DOHH2 (cell line): ENCODE measurements at regions not wholly inside any gene's neighbourhood (a gene's known extent, or its start where the extent isn't known, plus 50 kb on each side); places are given as distances from the start of the nearest gene placed in this dataset.

Experiments
- H3F3A ChIP-seq: fragments of 200-600 bp; sonication (generic), shearing (Covaris generic); 2 replicates; pipeline ENCODE4 v1.6.0; 2016; ENCODE audit warnings: antibody characterized with exemption, mild to moderate bottlenecking; ENCODE audit not compliant: control insufficient read depth, insufficient read depth
- H3K27ac ChIP-seq: fragments of 200-600 bp; sonication (generic); 2 replicates; pipeline ENCODE4 v1.5.1; 2014; ENCODE audit warnings: low read depth, mild to moderate bottlenecking, low read length, moderate library complexity
- H3K27me3 ChIP-seq: fragments of 200-600 bp; sonication (generic); 2 replicates; pipeline ENCODE4 v1.6.1; 2014; ENCODE audit warnings: mild to moderate bottlenecking, low read length, mixed read lengths; ENCODE audit not compliant: control insufficient read depth
- H3K36me3 ChIP-seq: fragments of 200-600 bp; sonication (generic); 2 replicates; pipeline ENCODE4 v1.6.1; 2014; ENCODE audit warnings: mild to moderate bottlenecking, low read length, moderate library complexity, mixed read lengths; ENCODE audit not compliant: control insufficient read depth
- H3K4me1 ChIP-seq: fragments of 200-600 bp; sonication (generic); 2 replicates; pipeline ENCODE4 v1.6.1; 2014; ENCODE audit warnings: mild to moderate bottlenecking, low read length, mixed read lengths; ENCODE audit not compliant: control insufficient read depth
- H3K4me2 ChIP-seq: fragments of 200-600 bp; sonication (generic); 2 replicates; pipeline ENCODE4 v1.6.0; 2014; ENCODE audit warnings: mild to moderate bottlenecking, low read length, moderate library complexity
- H3K4me3 ChIP-seq: fragments of 200-600 bp; sonication (generic); 2 replicates; pipeline ENCODE4 v1.5.1; 2014; ENCODE audit warnings: mild to moderate bottlenecking, low read length, mixed read lengths
- H3K79me2 ChIP-seq: fragments of 200-600 bp; sonication (generic); 2 replicates; pipeline ENCODE4 v1.6.1; 2014; ENCODE audit warnings: mild to moderate bottlenecking, low read length, mixed read lengths; ENCODE audit not compliant: control insufficient read depth
- H3K9me2 ChIP-seq: fragments of 200-600 bp; sonication (generic); replicated peaks from 2 replicates; pipeline ENCODE4 v1.6.1; 2014; ENCODE audit warnings: mild to moderate bottlenecking, low read length, mixed read lengths; ENCODE audit not compliant: control insufficient read depth
- H3K9me3 ChIP-seq: fragments of 200-600 bp; sonication (generic); 2 replicates; pipeline ENCODE4 v1.6.1; 2014; ENCODE audit warnings: antibody characterized with exemption, low read length, mixed read lengths; ENCODE audit not compliant: control insufficient read depth, insufficient read depth
- H4K20me1 ChIP-seq: fragments of 200-600 bp; sonication (generic); 2 replicates; pipeline ENCODE4 v1.6.0; 2014; ENCODE audit warnings: low read depth, mild to moderate bottlenecking, antibody characterized with exemption, low read length, moderate library complexity; ENCODE audit not compliant: control insufficient read depth, insufficient read depth
- CTCF ChIP-seq: fragments of 200-600 bp; sonication (generic); IDR thresholded peaks from one replicate; pipeline ENCODE4 v1.5.1; 2014; ENCODE audit warnings: antibody characterized with exemption, mild to moderate bottlenecking, low read depth, low read length; ENCODE audit not compliant: poor library complexity, severe bottlenecking
- EZH2phosphoT487 ChIP-seq: fragments of 200-600 bp; sonication (generic); IDR thresholded peaks from 2 replicates; pipeline ENCODE4 v1.6.1; 2017; ENCODE audit warnings: borderline replicate concordance, mild to moderate bottlenecking, antibody characterized with exemption, low read length, moderate library complexity, mixed read lengths

GRCh38 chr1:175894581-175894980 lies 151.2 kb upstream of the TNR start:
- no peak overlapping the region for H3K4me3 ChIP-seq
- no peaks in the 10 kb centered on the region for H3F3A ChIP-seq

GRCh38 chr1:175893192-175893591 lies 149.8 kb upstream of the TNR start:
- Histone ChIP-seq H3K4me1 (no peaks in the 10 kb centered on the region), H3K79me2 (no peaks in the 10 kb centered on the region), H3K4me2 (no peak overlapping the region), H3K36me3 (no peaks in the 10 kb centered on the region), H3K9me3 (no peaks in the 10 kb centered on the region), H3K27me3 (peaks cover 3% of the 10 kb centered on the region; the same call in 1 of the 2 replicates), H3F3A (no peaks in the 10 kb centered on the region), H3K27ac (no peak overlapping the region), H3K4me3 (no peak overlapping the region), H3K9me2 (no peaks in the 10 kb centered on the region), H4K20me1 (no peaks in the 10 kb centered on the region)
- no peak for TF ChIP-seq CTCF
- TF ChIP-seq EZH2phosphoT487 = no peak

More at GRCh38 chr1:175894581-175894980, 151.2 kb upstream of the TNR start:
- TF ChIP-seq EZH2phosphoT487 (no peak), CTCF (no peak)
- no peaks in the 10 kb centered on the region for H3K9me2 ChIP-seq
- H4K20me1 ChIP-seq = no peaks in the 10 kb centered on the region
- H3K4me1 ChIP-seq = no peaks in the 10 kb centered on the region
- no peak overlapping the region for H3K27ac ChIP-seq
- no peaks in the 10 kb centered on the region for H3K79me2 ChIP-seq
- no peak overlapping the region for H3K4me2 ChIP-seq
- H3K9me3 ChIP-seq = no peaks in the 10 kb centered on the region
- H3K36me3 ChIP-seq = no peaks in the 10 kb centered on the region
- no peaks in the 10 kb centered on the region for H3K27me3 ChIP-seq

- no peaks in the 10 kb centered on the region for H3F3A ChIP-seq
- H3K4me1 ChIP-seq = no peaks in the 10 kb centered on the region
- no peaks in the 10 kb centered on the region for H3K36me3 ChIP-seq
- TF ChIP-seq EZH2phosphoT487 = no peak
- TF ChIP-seq CTCF = no peak
- no peak overlapping the region for H3K4me3 ChIP-seq
- H3K27me3 ChIP-seq = peaks cover 3% of the 10 kb centered on the region; the same call in 1 of the 2 replicates
- H4K20me1 ChIP-seq = no peaks in the 10 kb centered on the region
- no peak overlapping the region for H3K4me2 ChIP-seq
- H3K79me2 ChIP-seq = no peaks in the 10 kb centered on the region
- H3K9me3 ChIP-seq = no peaks in the 10 kb centered on the region
- H3K9me2 ChIP-seq = no peaks in the 10 kb centered on the region
- H3K27ac ChIP-seq = no peak overlapping the region
These were observed 149.3 kb upstream of the TNR start for GRCh38 chr1:175892686-175893085.

GRCh38 chr1:175891783-175892309 lies 148.5 kb upstream of the TNR start:
- TF ChIP-seq EZH2phosphoT487 (no peak), CTCF (no peak)
- no peak overlapping the region for H3K4me2 ChIP-seq

More at GRCh38 chr1:175891783-175892309, 148.5 kb upstream of the TNR start:
- Histone ChIP-seq H3K27ac (no peak overlapping the region), H3K36me3 (no peaks in the 10 kb centered on the region), H3K4me3 (no peak overlapping the region), H3F3A (no peaks in the 10 kb centered on the region), H3K4me1 (no peaks in the 10 kb centered on the region), H3K9me3 (no peaks in the 10 kb centered on the region), H3K27me3 (peaks cover 3% of the 10 kb centered on the region; the same call in 1 of the 2 replicates), H3K79me2 (no peaks in the 10 kb centered on the region), H4K20me1 (no peaks in the 10 kb centered on the region), H3K9me2 (no peaks in the 10 kb centered on the region)
